ENCODE measurements at regions not wholly inside any gene's neighbourhood (a gene's known extent, or its start where the extent isn't known, plus 50 kb on each side); places are given as distances from the start of the nearest gene placed in this dataset.

DNA sequence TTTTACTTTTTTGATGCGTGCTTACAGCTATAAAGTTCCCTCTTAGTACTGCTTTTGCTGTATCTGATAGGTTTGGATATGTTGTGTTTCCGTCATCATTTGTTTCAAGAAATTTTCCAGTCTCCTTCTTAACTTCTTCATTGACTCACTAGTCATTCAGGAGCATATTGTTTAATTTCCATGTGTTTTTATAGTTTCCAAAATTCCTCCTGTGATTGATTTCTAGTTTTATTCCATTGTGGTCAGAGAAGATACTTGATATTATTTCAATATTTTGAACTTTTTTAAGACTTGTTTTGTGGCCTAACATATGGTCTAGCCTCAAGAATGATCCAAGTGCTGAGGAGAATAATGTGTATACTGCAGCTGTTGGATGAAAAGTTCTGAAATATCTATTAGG, 75.5 kb upstream of the CREB5 start:
- no peak for DNase-seq
- H3K4me1 ChIP-seq: no peaks in the 10 kb centered on the region
- intact Hi-C loops (cut with micrococcal nuclease; ENCODE audit: unreplicated experiment): no loop called here
- Mint-ChIP-seq H3K4me1 (ENCODE audit: low read depth, unreplicated experiment) (no peaks in the 10 kb centered on the region), H3K36me3 (ENCODE audit: insufficient read depth, unreplicated experiment) (no peaks in the 10 kb centered on the region), H3K27me3 (ENCODE audit: insufficient read depth, unreplicated experiment) (no peaks in the 10 kb centered on the region), H3K4me3 (ENCODE audit: unreplicated experiment) (no peak overlapping the region), H3K27ac (ENCODE audit: unreplicated experiment) (no peak overlapping the region), H3K9me3 (ENCODE audit: unreplicated experiment) (peaks cover 20% of the 10 kb centered on the region)
- no TSS peak for BruUV-seq (replicated peaks)
- ChIA-PET POLR2A (no interaction called here), CTCF (no interaction called here)
- no peaks in the 10 kb centered on the region for H3K36me3 ChIP-seq (ENCODE audit: control insufficient read depth, insufficient read depth, low read length)
- no peak overlapping the region for H3K4me3 ChIP-seq (ENCODE audit: low read depth, low read length)
- no peaks in the 10 kb centered on the region for H3K27me3 ChIP-seq (replicated peaks; ENCODE audit: control insufficient read depth, insufficient read depth, low read length)
- H3K9me3 ChIP-seq: no peaks in the 10 kb centered on the region; the same call in 1 of the 2 replicates
- TF ChIP-seq, protein P1, sequence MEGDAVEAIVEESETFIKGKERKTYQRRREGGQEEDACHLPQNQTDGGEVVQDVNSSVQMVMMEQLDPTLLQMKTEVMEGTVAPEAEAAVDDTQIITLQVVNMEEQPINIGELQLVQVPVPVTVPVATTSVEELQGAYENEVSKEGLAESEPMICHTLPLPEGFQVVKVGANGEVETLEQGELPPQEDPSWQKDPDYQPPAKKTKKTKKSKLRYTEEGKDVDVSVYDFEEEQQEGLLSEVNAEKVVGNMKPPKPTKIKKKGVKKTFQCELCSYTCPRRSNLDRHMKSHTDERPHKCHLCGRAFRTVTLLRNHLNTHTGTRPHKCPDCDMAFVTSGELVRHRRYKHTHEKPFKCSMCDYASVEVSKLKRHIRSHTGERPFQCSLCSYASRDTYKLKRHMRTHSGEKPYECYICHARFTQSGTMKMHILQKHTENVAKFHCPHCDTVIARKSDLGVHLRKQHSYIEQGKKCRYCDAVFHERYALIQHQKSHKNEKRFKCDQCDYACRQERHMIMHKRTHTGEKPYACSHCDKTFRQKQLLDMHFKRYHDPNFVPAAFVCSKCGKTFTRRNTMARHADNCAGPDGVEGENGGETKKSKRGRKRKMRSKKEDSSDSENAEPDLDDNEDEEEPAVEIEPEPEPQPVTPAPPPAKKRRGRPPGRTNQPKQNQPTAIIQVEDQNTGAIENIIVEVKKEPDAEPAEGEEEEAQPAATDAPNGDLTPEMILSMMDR (IDR thresholded peaks at IDR 0.05; ENCODE audit: insufficient read depth in 1 of 2, low read depth in 1 of 2, low read length in 1 of 2, severe bottlenecking in 1 of 2, unreplicated experiment in 1 of 2): no peak

DNA sequence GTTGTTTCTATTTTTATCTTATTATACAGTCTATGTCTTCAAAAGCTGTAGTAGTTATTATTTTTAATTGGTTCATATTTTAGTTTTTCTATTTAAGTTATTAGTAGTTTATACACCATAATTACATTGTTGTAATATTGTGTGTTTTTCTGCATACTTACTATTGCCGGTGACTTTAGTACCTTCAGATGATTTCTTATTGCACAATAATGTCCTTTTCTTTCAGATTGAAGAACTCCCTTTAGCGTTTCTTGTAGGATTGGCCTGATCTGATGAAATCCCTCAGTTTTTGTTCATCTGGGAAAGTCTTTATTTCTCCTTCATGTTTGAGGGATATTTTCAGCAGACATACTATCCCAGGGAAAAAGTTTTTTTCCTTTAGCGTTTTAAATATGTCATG, 74.3 kb upstream of the CREB5 start:
- no peak overlapping the region for H3K4me3 ChIP-seq (ENCODE audit: low read depth, low read length)
- ChIA-PET CTCF (no interaction called here), POLR2A (no interaction called here)
- Mint-ChIP-seq H3K9me3 (ENCODE audit: unreplicated experiment) (peaks cover 19% of the 10 kb centered on the region), H3K36me3 (ENCODE audit: insufficient read depth, unreplicated experiment) (no peaks in the 10 kb centered on the region), H3K4me1 (ENCODE audit: low read depth, unreplicated experiment) (no peaks in the 10 kb centered on the region), H3K27me3 (ENCODE audit: insufficient read depth, unreplicated experiment) (no peaks in the 10 kb centered on the region), H3K4me3 (ENCODE audit: unreplicated experiment) (no peak overlapping the region), H3K27ac (ENCODE audit: unreplicated experiment) (no peak overlapping the region)
- H3K36me3 ChIP-seq (ENCODE audit: control insufficient read depth, insufficient read depth, low read length): no peaks in the 10 kb centered on the region
- H3K4me1 ChIP-seq: no peaks in the 10 kb centered on the region
- DNase-seq: no peak
- intact Hi-C loops (cut with micrococcal nuclease; ENCODE audit: unreplicated experiment): no loop called here
- H3K9me3 ChIP-seq: no peaks in the 10 kb centered on the region; the same call in 1 of the 2 replicates
- TF ChIP-seq, protein P1 (IDR thresholded peaks at IDR 0.05; ENCODE audit: insufficient read depth in 1 of 2, low read depth in 1 of 2, low read length in 1 of 2, severe bottlenecking in 1 of 2, unreplicated experiment in 1 of 2): no peak
- H3K27me3 ChIP-seq (replicated peaks; ENCODE audit: control insufficient read depth, insufficient read depth, low read length): no peaks in the 10 kb centered on the region
- BruUV-seq (replicated peaks): no TSS peak

DNA sequence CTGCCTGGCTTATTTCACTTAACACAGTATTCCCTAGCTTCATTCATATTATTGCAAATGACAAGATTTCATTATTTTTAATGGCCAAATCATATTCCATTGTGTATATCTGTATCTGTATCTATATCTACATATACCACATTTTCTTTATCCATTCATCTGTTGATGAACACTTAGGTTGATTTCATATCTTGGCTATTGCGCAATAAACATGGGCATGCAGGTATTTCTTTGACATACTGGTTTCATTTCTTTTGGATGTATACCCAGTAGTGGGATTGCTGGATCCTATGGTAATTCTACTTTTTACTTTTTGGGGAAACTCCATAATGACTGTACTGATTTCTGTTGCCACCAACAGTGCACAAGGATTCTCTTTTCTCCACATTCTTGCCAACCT, 68.9 kb upstream of the CREB5 start:
- DNase-seq: no peak
- H3K9me3 ChIP-seq: no peaks in the 10 kb centered on the region
- no peaks in the 10 kb centered on the region for H3K27me3 ChIP-seq (replicated peaks; ENCODE audit: control insufficient read depth, insufficient read depth, low read length)
- BruUV-seq (replicated peaks): no TSS peak
- no peaks in the 10 kb centered on the region for H3K36me3 ChIP-seq (ENCODE audit: control insufficient read depth, insufficient read depth, low read length)
- TF ChIP-seq, protein P1 (IDR thresholded peaks at IDR 0.05; ENCODE audit: insufficient read depth in 1 of 2, low read depth in 1 of 2, low read length in 1 of 2, severe bottlenecking in 1 of 2, unreplicated experiment in 1 of 2): no peak
- H3K27ac Mint-ChIP-seq (ENCODE audit: unreplicated experiment): no peak overlapping the region
- H3K9me3 Mint-ChIP-seq (ENCODE audit: unreplicated experiment): no peaks in the 10 kb centered on the region
- H3K27me3 Mint-ChIP-seq (ENCODE audit: insufficient read depth, unreplicated experiment): no peaks in the 10 kb centered on the region
- no peaks in the 10 kb centered on the region for H3K4me1 ChIP-seq
- H3K4me3 Mint-ChIP-seq (ENCODE audit: unreplicated experiment): no peak overlapping the region
- no peaks in the 10 kb centered on the region for H3K36me3 Mint-ChIP-seq (ENCODE audit: insufficient read depth, unreplicated experiment)
- intact Hi-C loops (cut with micrococcal nuclease; ENCODE audit: unreplicated experiment): no loop called here
- POLR2A ChIA-PET: no interaction called here
- CTCF ChIA-PET: no interaction called here
- no peak overlapping the region for H3K4me3 ChIP-seq (ENCODE audit: low read depth, low read length)
- H3K4me1 Mint-ChIP-seq (ENCODE audit: low read depth, unreplicated experiment): no peaks in the 10 kb centered on the region
